Esophagus muscularis mucosa (tissue), 4 donors: ENCODE measurements at regions not wholly inside any gene's neighbourhood (a gene's known extent, or its start where the extent isn't known, plus 50 kb on each side); places are given as distances from the start of the nearest gene placed in this dataset.
"Not testable (repeated sequence)": the region's sequence is repeated elsewhere in the genome, so short reads cannot be mapped to it uniquely, and the experiment has no call there.

ENCODE experiments used
- DNase-seq: peaks from one replicate; pipeline ENCODE4 v3.0.0-alpha.2; 2017; ENCODE audit errors: extremely low spot score
- H3K27ac ChIP-seq, 4 donors: fragments of 200-600 bp; sonication (generic); replicated peaks in 1 of 4; 1 replicate in 3 of 4; 2 replicates in 1 of 4; pipeline ENCODE4 v1.5.1; 2016 to 2019; ENCODE audit warnings: mild to moderate bottlenecking in 1 of 4
- H3K27me3 ChIP-seq, 4 donors: fragments of 200-600 bp; sonication (generic); one replicate each; pipeline versions ENCODE4 v1.5.1 to v1.6.0; 2016 to 2019
- H3K36me3 ChIP-seq, 4 donors: fragments of 200-600 bp; sonication (generic); one replicate each; pipeline ENCODE4 v1.5.1; 2016 to 2019
- H3K4me1 ChIP-seq, 4 donors: fragments of 200-600 bp; sonication (generic); one replicate each; pipeline ENCODE4 v1.5.1; 2016 to 2019
- H3K4me3 ChIP-seq, 4 donors: fragments of 200-600 bp; sonication (generic); 1 replicate in 2 of 4; 2 replicates in 2 of 4; pipeline ENCODE4 v1.5.1; 2016 to 2019; ENCODE audit warnings: mild to moderate bottlenecking in 4 of 4, moderate library complexity in 1 of 4
- H3K9me3 ChIP-seq, 4 donors: fragments of 200-600 bp; sonication (generic); 1 replicate in 3 of 4; 2 replicates in 1 of 4; pipeline ENCODE4 v1.5.1; 2016 to 2019
- EP300 ChIP-seq: sonication (generic); formaldehyde crosslinking; IDR thresholded peaks from one replicate; pipeline ENCODE4 v1.6.1; 2017; ENCODE audit warnings: antibody characterized with exemption
- POLR2A ChIP-seq: fragments of 450-650 bp; IDR thresholded peaks from one replicate; pipeline ENCODE4 v1.6.1; 2017; ENCODE audit warnings: antibody characterized with exemption, moderate library complexity, mild to moderate bottlenecking, low read depth
- POLR2AphosphoS5 ChIP-seq, 2 donors: sonication (generic); formaldehyde crosslinking; IDR thresholded peaks; one replicate each; pipeline ENCODE4 v1.6.1; 2017; ENCODE audit warnings: antibody characterized with exemption in 2 of 2
- WGBS: methylation state at CpG from one replicate; pipeline ENCODE4 v1.1.5; 2018; 5-methylcytosine and 5-hydroxymethylcytosine counted together
- intact Hi-C: fragments of 100-400 bp; cut with DNase I; formaldehyde crosslinking; loops from one replicate; pipeline ENCODE4 v1.15.1; 2023
- TF ChIP-seq, protein P1 (sequence below), 3 experiments: fragments of 200-600 bp in 2 of 3; fragments of 450-650 bp in 1 of 3; sonication (generic) in 2 of 3; IDR thresholded peaks; one replicate each; pipeline ENCODE4 v1.5.1; 2017 to 2019; ENCODE audit warnings: antibody characterized with exemption in 3 of 3, mild to moderate bottlenecking in 2 of 3, moderate library complexity in 1 of 3

DNA sequence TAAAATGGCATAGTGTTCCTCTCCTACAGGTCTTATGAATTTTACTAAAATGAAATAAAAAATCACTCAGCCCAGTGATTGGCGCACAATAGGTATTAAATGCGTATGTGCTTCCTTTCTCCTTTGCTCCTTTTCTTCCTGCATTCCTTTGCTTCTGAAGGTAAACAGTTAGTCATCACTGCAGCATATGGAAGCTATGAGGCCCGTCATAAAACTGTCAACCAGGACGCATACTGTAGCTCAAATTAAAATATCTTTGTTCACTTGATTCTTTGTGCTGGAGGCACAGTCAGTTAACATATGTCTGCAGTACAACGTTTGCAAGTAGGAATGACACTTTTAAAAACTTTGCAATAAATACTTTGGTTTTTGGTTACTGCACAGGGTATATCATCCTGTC is 374.7 kb downstream of the TCERG1L start:
- peaks cover 0 to 35% (median 0%) of the 10 kb centered on the region in 4 donors for H3K27me3 ChIP-seq
- no peak overlapping the region for H3K4me3 ChIP-seq
- WGBS: 56% methylated on average over 5 of the region's 5 CpGs
- no peak overlapping the region for H3K27ac ChIP-seq
- TF ChIP-seq, protein P1, sequence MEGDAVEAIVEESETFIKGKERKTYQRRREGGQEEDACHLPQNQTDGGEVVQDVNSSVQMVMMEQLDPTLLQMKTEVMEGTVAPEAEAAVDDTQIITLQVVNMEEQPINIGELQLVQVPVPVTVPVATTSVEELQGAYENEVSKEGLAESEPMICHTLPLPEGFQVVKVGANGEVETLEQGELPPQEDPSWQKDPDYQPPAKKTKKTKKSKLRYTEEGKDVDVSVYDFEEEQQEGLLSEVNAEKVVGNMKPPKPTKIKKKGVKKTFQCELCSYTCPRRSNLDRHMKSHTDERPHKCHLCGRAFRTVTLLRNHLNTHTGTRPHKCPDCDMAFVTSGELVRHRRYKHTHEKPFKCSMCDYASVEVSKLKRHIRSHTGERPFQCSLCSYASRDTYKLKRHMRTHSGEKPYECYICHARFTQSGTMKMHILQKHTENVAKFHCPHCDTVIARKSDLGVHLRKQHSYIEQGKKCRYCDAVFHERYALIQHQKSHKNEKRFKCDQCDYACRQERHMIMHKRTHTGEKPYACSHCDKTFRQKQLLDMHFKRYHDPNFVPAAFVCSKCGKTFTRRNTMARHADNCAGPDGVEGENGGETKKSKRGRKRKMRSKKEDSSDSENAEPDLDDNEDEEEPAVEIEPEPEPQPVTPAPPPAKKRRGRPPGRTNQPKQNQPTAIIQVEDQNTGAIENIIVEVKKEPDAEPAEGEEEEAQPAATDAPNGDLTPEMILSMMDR (IDR thresholded peaks at IDR 0.05): no peak
- TF ChIP-seq POLR2A: no peak
- no peak for TF ChIP-seq EP300
- TF ChIP-seq POLR2AphosphoS5 (IDR thresholded peaks at IDR 0.05): no peak
- H3K4me1 ChIP-seq: no peaks in the 10 kb centered on the region
- H3K36me3 ChIP-seq: no peaks in the 10 kb centered on the region
- DNase-seq: no peak
- H3K9me3 ChIP-seq: no peaks in the 10 kb centered on the region
- intact Hi-C loops: no loop called here

DNA sequence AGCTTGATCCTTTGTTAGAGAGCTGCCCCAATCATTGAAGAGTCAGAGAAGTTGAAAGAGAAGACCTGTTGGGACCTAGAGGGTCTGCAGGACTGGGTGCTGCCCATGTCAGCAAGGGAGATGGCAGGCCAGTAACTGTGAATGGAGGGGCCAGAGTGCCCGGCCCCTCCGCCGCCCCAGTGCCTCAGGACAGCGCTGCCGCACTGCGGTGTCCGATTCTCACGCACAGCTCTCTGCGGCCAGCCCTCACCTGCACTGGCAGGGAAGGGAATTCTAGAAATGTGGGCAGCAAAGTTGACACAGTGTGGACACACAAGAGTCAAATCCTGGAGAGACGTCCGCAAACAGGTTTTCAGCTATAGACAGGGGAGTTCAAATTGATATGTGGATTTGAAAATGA is 373.5 kb downstream of the TCERG1L start:
- Histone ChIP-seq H3K36me3 (no peaks in the 10 kb centered on the region), H3K27ac (no peak overlapping the region), H3K27me3 (peaks cover 0 to 23% (median 0%) of the 10 kb centered on the region in 4 donors), H3K4me1 (no peaks in the 10 kb centered on the region), H3K9me3 (no peaks in the 10 kb centered on the region), H3K4me3 (no peak overlapping the region)
- intact Hi-C loops: no loop called here
- WGBS: 95% methylated on average over 10 of the region's 11 CpGs
- TF ChIP-seq EP300 (no peak), POLR2A (no peak), POLR2AphosphoS5 (IDR thresholded peaks at IDR 0.05) (no peak)
- no peak for DNase-seq

DNA sequence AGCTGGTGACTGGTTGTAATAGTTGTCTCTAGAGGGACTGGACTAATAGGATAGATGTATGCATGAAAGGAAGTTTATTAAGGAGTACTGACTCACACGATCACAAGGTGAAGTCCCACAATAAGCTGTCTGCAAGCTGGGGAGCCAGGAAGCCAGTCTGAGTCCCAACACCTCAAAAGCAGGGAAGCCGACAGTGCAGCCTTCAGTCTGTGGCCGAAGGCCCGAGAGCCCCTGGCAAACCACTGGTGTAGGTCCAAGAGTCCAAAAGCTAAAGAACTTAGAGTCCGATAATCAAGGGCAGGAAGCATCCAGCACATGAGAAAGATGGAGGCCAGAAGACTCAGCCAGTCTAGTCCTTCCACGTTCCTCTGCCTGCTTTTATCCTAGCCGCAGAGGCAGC is 372.6 kb downstream of the TCERG1L start:
- H3K9me3 ChIP-seq, H3K4me1 ChIP-seq, H3K4me3 ChIP-seq, H3K36me3 ChIP-seq, intact Hi-C loops, H3K27ac ChIP-seq, DNase-seq: not testable (repeated sequence)
- H3K27me3 ChIP-seq: peaks cover 0 to 15% (median 0%) of the 10 kb centered on the region in 4 donors
- WGBS: 84% methylated on average over 7 of the region's 7 CpGs

DNA sequence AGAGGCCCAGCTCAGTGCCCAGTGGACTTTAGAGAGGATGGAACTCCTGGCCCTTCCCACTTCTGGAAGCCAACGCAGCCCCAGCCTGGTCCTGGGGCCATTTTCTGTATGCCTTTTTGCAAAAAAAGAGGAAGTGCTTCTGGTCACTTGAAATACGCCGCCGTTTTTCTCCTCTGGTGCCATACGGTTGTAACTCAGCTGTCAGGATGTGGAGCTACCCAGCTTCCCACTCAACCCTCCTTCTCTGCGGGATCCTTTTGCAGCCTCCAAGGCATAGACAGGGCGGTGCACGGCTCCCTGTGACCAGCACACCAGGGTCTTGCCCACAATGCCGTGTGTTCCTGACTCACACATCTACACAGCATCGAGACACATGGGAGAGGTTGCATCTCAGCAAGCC is 369.6 kb downstream of the TCERG1L start:
- Histone ChIP-seq H3K4me1 (no peaks in the 10 kb centered on the region), H3K27me3 (peaks cover 0 to 32% (median 0%) of the 10 kb centered on the region in 4 donors), H3K4me3 (no peak overlapping the region), H3K9me3 (no peaks in the 10 kb centered on the region), H3K27ac (no peak overlapping the region), H3K36me3 (no peaks in the 10 kb centered on the region)
- DNase-seq: no peak
- intact Hi-C loops: no loop called here
- WGBS: 73% methylated on average over 7 of the region's 10 CpGs
- TF ChIP-seq, protein P1 (IDR thresholded peaks at IDR 0.05): no peak
- TF ChIP-seq POLR2A (no peak), POLR2AphosphoS5 (IDR thresholded peaks at IDR 0.05) (no peak), EP300 (no peak)

DNA sequence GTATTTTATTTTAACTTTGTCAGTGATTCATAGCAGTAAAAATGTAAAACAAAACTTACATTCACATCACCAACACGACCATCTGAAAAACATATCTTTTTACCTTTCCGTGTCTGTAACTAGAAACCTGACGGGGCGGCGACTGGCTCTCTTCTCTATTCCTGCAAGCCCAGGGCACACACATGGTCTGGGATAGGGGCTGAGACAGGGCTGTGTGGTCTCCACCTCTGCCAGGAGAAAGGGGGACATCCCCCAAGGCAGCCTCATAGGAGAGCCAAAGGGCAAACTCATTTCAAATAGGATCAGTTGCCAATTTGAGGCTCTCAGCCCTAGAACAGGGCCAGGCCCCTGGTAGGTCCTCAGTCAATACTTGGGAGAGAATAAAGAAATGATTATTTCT is 359.4 kb downstream of the TCERG1L start:
- no peaks in the 10 kb centered on the region for H3K9me3 ChIP-seq
- no peaks in the 10 kb centered on the region for H3K4me1 ChIP-seq
- no peak overlapping the region for H3K27ac ChIP-seq
- peaks cover 0 to 41% (median 0%) of the 10 kb centered on the region in 4 donors for H3K27me3 ChIP-seq
- intact Hi-C loops: no loop called here
- no peak for DNase-seq
- H3K36me3 ChIP-seq: no peaks in the 10 kb centered on the region
- TF ChIP-seq, protein P1 (IDR thresholded peaks at IDR 0.05): no peak
- TF ChIP-seq POLR2A (no peak), POLR2AphosphoS5 (IDR thresholded peaks at IDR 0.05) (no peak), EP300 (no peak)
- WGBS: 88% methylated on average over 5 of the region's 5 CpGs
- no peak overlapping the region for H3K4me3 ChIP-seq

DNA sequence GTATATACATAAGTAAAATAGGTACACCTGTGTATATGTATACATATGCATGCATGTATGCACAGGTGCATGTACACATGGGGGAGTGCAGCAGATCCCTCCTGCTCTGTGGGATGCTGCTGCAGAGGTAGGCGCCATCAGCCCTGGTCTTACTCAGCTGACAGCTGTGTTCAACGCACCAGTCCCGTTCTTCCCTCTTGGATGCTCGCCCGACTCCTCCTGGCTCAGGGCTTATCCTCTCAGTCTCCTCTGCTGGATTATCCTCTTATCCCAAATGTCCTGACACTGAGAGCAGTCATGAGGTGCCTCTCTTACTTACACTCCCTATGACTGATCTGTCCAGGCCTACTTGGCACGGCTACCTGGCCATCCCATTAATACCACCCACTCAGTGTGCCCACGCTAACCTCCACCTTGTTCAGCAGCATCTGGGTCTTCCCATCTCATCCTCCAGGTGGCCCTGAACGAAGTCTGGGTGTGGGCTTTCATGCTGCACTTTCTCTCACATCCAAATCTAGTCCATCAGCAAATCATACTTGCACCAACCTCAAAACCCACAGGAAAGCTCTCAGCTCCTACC is 357.1 kb downstream of the TCERG1L start:
- no peak overlapping the region for H3K27ac ChIP-seq
- H3K36me3 ChIP-seq: no peaks in the 10 kb centered on the region
- H3K9me3 ChIP-seq: no peaks in the 10 kb centered on the region
- no peak overlapping the region for H3K4me3 ChIP-seq
- 39% methylated on average over 7 of the region's 8 CpGs for WGBS
- no peaks in the 10 kb centered on the region for H3K4me1 ChIP-seq
- intact Hi-C loops: no loop called here
- DNase-seq: no peak
- TF ChIP-seq EP300: no peak
- H3K27me3 ChIP-seq: peaks cover 0 to 42% (median 0%) of the 10 kb centered on the region in 4 donors
